Stomach (tissue), 8 donors: ENCODE measurements at regions not wholly inside any gene's neighbourhood (a gene's known extent, or its start where the extent isn't known, plus 50 kb on each side); places are given as distances from the start of the nearest gene placed in this dataset.

Experiments used
- DNase-seq, 2 donors: peaks; one replicate each; pipeline versions ENCODE4 v3.0.0 to v3.0.0-alpha.2; 2013 to 2019
- H3K27ac ChIP-seq, 5 donors: fragments of 200-600 bp in 4 of 5; sonication (generic) in 4 of 5; one replicate each; pipeline ENCODE4 v1.5.1; 2013 to 2019; ENCODE audit warnings: mild to moderate bottlenecking in 1 of 5, moderate library complexity in 1 of 5
- H3K27me3 ChIP-seq, 3 donors: fragments of 200-600 bp; sonication (generic); one replicate each; pipeline ENCODE4 v1.5.1; 2017 to 2019; ENCODE audit warnings: mixed run types in 1 of 3
- H3K36me3 ChIP-seq, 4 donors: fragments of 200-600 bp; sonication (generic); 1 replicate in 3 of 4; 2 replicates in 1 of 4; pipeline ENCODE4 v1.5.1; 2016 to 2019
- H3K4me1 ChIP-seq, 4 donors: fragments of 200-600 bp; sonication (generic); one replicate each; pipeline ENCODE4 v1.5.1; 2016 to 2019
- H3K4me3 ChIP-seq, 4 donors: fragments of 200-600 bp; sonication (generic) in 3 of 4; one replicate each; pipeline ENCODE4 v1.5.1; 2016 to 2019; ENCODE audit warnings: mild to moderate bottlenecking in 1 of 4
- H3K9me3 ChIP-seq, 4 donors: fragments of 200-600 bp; sonication (generic); one replicate each; pipeline ENCODE4 v1.5.1; 2016 to 2019
- CTCF ChIP-seq, 7 experiments: fragments of 450-650 bp in 4 of 7; fragments of 200-600 bp in 3 of 7; sonication (generic) in 3 of 7; IDR thresholded peaks; one replicate each; pipeline ENCODE4 v1.5.1; 2016 to 2019; ENCODE audit warnings: antibody characterized with exemption in 7 of 7, control low read depth in 2 of 7, mild to moderate bottlenecking in 1 of 7
- EP300 ChIP-seq: sonication (generic); formaldehyde crosslinking; IDR thresholded peaks from one replicate; pipeline ENCODE4 v1.6.1; 2017; ENCODE audit warnings: antibody characterized with exemption
- POLR2A ChIP-seq, 4 donors: fragments of 450-650 bp; IDR thresholded peaks; one replicate each; pipeline ENCODE4 v1.6.1; 2016; ENCODE audit warnings: antibody characterized with exemption in 4 of 4, control low read depth in 2 of 4, mild to moderate bottlenecking in 1 of 4, moderate library complexity in 1 of 4
- POLR2AphosphoS5 ChIP-seq, 3 donors: sonication (generic); formaldehyde crosslinking; IDR thresholded peaks; one replicate each; pipeline ENCODE4 v1.6.1; 2016; ENCODE audit warnings: antibody characterized with exemption in 3 of 3
- WGBS, 5 donors: extraction: QIAGEN DNeasy Blood & Tissue Kit in 3 of 5; methylation state at CpG; one replicate each; pipeline versions ENCODE4 v1.1.5 to v1.1.7; 2013 to 2018; 5-methylcytosine and 5-hydroxymethylcytosine counted together
- intact Hi-C: fragments of 100-400 bp; cut with DNase I; formaldehyde crosslinking; loops from one replicate; pipeline ENCODE4 v1.15.1; 2023; ENCODE audit warnings: low total_unique reads
- donor health status: healthy with polysubstance abuse.
- donor health status: Bipolar disorder and iron deficiency.
- donor health status: healthy.

- Histone ChIP-seq H3K9me3 (no peaks in the 10 kb centered on the region), H3K4me3 (no peak overlapping the region), H3K4me1 (peaks cover 0 to 13% (median 5%) of the 10 kb centered on the region in 4 donors), H3K36me3 (no peaks in the 10 kb centered on the region), H3K27me3 (no peaks in the 10 kb centered on the region), H3K27ac (no peak overlapping the region)
- DNase-seq = peak in 1 of 2 donors; percentile 53
- 27 to 45% (median 32%) methylated on average over 4 of the region's 4 CpGs for WGBS, 5 donors
- TF ChIP-seq POLR2AphosphoS5 (IDR thresholded peaks at IDR 0.05) (peak in 1 of 3 donors; percentile 26), EP300 (no peak), CTCF (IDR thresholded peaks at IDR 0.05) (no peak)
- intact Hi-C loops = no loop called here
Observed at GRCh38 chr4:96016634-96017299, 176.9 kb downstream of the PDHA2 start.

GRCh38 chr4:96025011-96025410 lies 185.1 kb downstream of the PDHA2 start:
- 42 to 58% (median 50%) methylated on average over 1 of the region's 1 CpG for WGBS, 5 donors
- H3K9me3 ChIP-seq = no peaks in the 10 kb centered on the region
- no peak overlapping the region for H3K27ac ChIP-seq
- no peaks in the 10 kb centered on the region for H3K4me1 ChIP-seq
- no peak for TF ChIP-seq CTCF (IDR thresholded peaks at IDR 0.05)
- H3K27me3 ChIP-seq = no peaks in the 10 kb centered on the region
- intact Hi-C loops = no loop called here
- no peak overlapping the region for H3K4me3 ChIP-seq
- H3K36me3 ChIP-seq = no peaks in the 10 kb centered on the region
- DNase-seq = no peak

- H3K4me1 ChIP-seq = no peaks in the 10 kb centered on the region
- H3K27me3 ChIP-seq = no peaks in the 10 kb centered on the region
- intact Hi-C loops = no loop called here
- H3K4me3 ChIP-seq = no peak overlapping the region
- no peak overlapping the region for H3K27ac ChIP-seq
- no peak for DNase-seq
- H3K36me3 ChIP-seq = no peaks in the 10 kb centered on the region
- no peaks in the 10 kb centered on the region for H3K9me3 ChIP-seq
- TF ChIP-seq POLR2A (IDR thresholded peaks at IDR 0.05) = no peak
- peak in 3 of 7 experiments; percentile 5 to 17 (median 10) for TF ChIP-seq CTCF (IDR thresholded peaks at IDR 0.05)
Observed at GRCh38 chr4:96035727-96036126, 195.8 kb downstream of the PDHA2 start.

GRCh38 chr4:96036781-96037180 lies 196.9 kb downstream of the PDHA2 start:
- intact Hi-C loops = no loop called here
- Histone ChIP-seq H3K27me3 (no peaks in the 10 kb centered on the region), H3K4me3 (no peak overlapping the region), H3K27ac (no peak overlapping the region), H3K36me3 (no peaks in the 10 kb centered on the region), H3K9me3 (no peaks in the 10 kb centered on the region), H3K4me1 (no peaks in the 10 kb centered on the region)
- no peak for TF ChIP-seq CTCF (IDR thresholded peaks at IDR 0.05)
- TF ChIP-seq EP300 = no peak
- no peak for TF ChIP-seq POLR2AphosphoS5 (IDR thresholded peaks at IDR 0.05)
- no peak for TF ChIP-seq POLR2A (IDR thresholded peaks at IDR 0.05)
- no peak for DNase-seq
- 73 to 82% (median 77%) methylated on average over 3 of the region's 3 CpGs for WGBS, 5 donors
